ENCODE measurements at regions not wholly inside any gene's neighbourhood (a gene's known extent, or its start where the extent isn't known, plus 50 kb on each side); places are given as distances from the start of the nearest gene placed in this dataset.
"Not testable (repeated sequence)": the region's sequence is repeated elsewhere in the genome, so short reads cannot be mapped to it uniquely, and the experiment has no call there.

DNA sequence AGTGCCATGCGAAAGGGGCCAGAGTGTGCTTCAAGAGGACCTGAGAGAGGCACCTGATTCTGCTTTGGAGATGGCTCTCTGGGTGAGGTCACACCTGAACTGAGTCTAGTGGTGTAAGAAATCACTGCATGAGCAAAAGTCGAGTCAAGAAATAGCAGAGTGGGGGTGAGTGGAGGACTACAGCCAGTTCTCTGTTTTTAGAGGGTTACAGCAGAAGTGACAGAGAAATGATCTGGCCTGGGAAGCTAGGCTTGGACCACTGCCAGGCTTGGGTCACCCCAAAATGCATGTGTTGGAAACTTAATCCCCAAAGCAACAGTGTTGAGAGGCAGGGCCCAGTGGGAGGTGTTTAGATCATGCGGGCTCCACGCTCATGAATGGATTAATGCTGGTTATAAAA lies 312.0 kb downstream of the CBLN1 start:
- ChIA-PET POLR2A (no interaction called here), CTCF (no interaction called here)
- no peaks in the 10 kb centered on the region for H3K4me1 Mint-ChIP-seq
- no peaks in the 10 kb centered on the region for H3K27me3 Mint-ChIP-seq
- H3K4me3 Mint-ChIP-seq, result no peak overlapping the region
- no peak overlapping the region for H3K27ac Mint-ChIP-seq
- H3K36me3 Mint-ChIP-seq (ENCODE audit: low read depth), result no peaks in the 10 kb centered on the region
- peaks cover 5% of the 10 kb centered on the region for H3K9me3 Mint-ChIP-seq
- DNase-seq, result no peak

DNA sequence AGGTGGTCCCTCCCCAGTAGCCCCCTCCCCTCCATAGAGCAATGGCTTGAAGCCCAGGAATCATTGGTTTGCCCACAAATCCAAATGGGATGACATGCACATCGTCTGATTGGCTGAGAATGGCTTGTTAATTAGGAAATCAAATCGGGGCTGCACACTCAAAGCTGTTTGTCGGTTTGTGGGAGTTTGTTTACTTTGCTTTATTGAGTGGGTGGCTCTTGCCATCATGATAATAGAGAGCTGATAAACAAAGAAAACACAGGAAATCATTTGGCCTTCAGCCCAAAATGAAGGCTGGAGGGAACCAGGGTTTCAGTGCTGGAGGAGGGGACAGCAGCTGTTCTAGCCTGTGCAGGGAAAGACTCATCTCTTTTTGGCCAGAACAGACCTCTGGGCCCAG lies 316.3 kb downstream of the CBLN1 start:
- Mint-ChIP-seq H3K27ac (no peak overlapping the region), H3K27me3 (no peaks in the 10 kb centered on the region), H3K4me1 (no peaks in the 10 kb centered on the region), H3K9me3 (peaks cover 4% of the 10 kb centered on the region), H3K4me3 (no peak overlapping the region), H3K36me3 (ENCODE audit: low read depth) (no peaks in the 10 kb centered on the region)
- CTCF ChIA-PET, result no interaction called here
- no peak for DNase-seq
- POLR2A ChIA-PET, result no interaction called here

DNA sequence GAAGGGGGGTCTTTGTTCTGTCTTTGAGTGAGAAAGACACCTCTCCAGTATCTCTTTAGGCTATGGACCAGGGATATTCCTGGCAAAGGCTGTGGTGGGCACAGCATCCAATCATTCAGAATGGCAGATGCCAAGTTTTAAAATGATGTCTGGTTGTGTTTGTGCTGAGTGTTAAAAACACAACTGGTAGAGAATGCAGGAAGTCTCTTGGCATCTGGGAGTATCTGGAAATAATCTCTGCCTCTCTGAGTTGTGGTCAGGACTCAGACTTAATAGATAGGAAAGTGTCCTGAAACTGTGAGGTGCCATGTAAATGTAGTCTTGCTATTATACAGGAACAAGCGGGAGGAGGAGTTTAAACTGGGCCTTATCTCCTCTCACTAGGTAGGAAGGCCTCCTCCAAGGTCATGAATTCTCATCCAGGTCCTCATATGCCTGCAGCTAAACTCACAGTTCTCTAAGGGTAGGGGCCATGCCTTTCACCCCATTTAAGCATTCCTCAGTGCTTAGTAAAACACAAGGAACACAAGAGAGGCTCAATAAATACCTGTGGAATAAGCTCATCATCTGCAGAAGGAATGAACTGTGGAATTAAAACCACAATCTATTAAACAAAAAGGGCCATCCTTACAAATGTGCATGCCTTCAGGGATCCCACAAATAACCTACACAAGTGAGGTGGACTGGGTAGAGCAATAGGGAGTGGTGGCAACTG lies 317.6 kb downstream of the CBLN1 start:
- H3K9me3 Mint-ChIP-seq, result peaks cover 4% of the 10 kb centered on the region
- H3K27me3 Mint-ChIP-seq, result no peaks in the 10 kb centered on the region
- DNase-seq, result no peak
- no peaks in the 10 kb centered on the region for H3K4me1 Mint-ChIP-seq
- POLR2A ChIA-PET, result no interaction called here
- H3K27ac Mint-ChIP-seq, result no peak overlapping the region
- H3K4me3 Mint-ChIP-seq, result no peak overlapping the region
- CTCF ChIA-PET, result no interaction called here
- H3K36me3 Mint-ChIP-seq (ENCODE audit: low read depth), result no peaks in the 10 kb centered on the region

DNA sequence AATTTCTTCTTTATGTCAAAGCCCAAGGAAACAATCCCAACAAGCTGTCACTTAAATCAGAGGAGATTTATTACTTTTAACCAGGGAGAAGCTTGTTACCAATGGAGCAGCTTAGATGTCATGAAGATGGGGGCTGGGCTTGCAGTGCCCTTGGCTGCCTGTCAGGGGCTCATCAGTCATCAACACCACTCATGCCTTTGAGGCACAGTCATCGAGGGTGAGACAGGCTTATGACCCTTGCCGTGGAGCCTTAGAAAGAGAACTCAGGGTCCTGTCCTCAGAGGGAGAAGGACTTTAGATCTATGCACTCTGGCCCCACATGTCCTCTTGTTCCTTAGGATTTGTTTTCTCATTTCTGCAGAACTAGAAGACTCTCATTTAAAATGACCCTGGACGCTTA lies 318.3 kb downstream of the CBLN1 start:
- peaks cover 4% of the 10 kb centered on the region for H3K9me3 Mint-ChIP-seq
- no peak overlapping the region for H3K27ac Mint-ChIP-seq
- no peaks in the 10 kb centered on the region for H3K4me1 Mint-ChIP-seq
- no peak overlapping the region for H3K4me3 Mint-ChIP-seq
- ChIA-PET CTCF (no interaction called here), POLR2A (no interaction called here)
- H3K36me3 Mint-ChIP-seq (ENCODE audit: low read depth), result no peaks in the 10 kb centered on the region
- H3K27me3 Mint-ChIP-seq, result no peaks in the 10 kb centered on the region
- no peak for DNase-seq

DNA sequence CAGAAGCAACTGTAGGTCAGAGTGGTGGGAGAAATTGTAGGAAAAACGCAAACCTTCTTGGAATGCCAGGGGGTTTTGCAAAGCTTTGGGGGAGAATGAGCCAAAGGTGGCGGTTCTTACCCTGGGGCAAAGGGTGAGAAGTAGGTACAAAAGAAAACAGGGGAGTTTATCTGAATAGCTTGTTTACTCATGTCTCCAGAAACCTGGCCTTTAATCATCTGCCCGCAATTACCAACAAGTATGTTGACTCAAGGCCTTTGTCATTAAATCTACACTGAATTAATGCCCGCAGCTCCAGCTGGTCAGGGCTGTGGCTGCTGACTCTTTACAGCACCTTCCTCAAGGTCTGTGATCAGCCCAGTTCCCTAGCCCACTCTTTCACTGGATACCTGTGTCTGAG lies 320.1 kb downstream of the CBLN1 start:
- CTCF ChIA-PET, result no interaction called here
- H3K9me3 Mint-ChIP-seq, result peaks cover 4% of the 10 kb centered on the region
- H3K27me3 Mint-ChIP-seq, result no peaks in the 10 kb centered on the region
- no peaks in the 10 kb centered on the region for H3K4me1 Mint-ChIP-seq
- H3K36me3 Mint-ChIP-seq (ENCODE audit: low read depth), result no peaks in the 10 kb centered on the region
- H3K4me3 Mint-ChIP-seq, result no peak overlapping the region
- POLR2A ChIA-PET, result no interaction called here
- no peak overlapping the region for H3K27ac Mint-ChIP-seq
- no peak for DNase-seq

DNA sequence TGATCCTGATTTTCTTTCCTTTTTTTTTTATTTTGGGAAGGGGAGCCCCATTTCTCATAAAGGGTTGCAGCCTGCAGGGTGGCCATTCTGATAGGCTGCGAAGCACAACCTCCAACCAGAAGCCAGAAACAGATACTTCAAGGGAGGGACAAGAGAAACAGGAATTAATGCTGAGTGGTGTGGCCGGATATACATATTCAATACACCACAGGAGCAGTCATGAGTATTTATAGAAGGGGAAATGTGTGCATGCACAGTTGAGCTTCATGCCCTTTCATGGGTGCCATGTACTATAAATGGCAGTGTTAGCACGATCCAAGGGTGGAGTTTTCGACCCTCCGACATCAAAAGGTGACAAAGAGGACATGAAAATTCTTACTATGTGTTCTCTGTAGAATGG lies 320.8 kb downstream of the CBLN1 start:
- ChIA-PET POLR2A (no interaction called here), CTCF (no interaction called here)
- peaks cover 4% of the 10 kb centered on the region for H3K9me3 Mint-ChIP-seq
- no peak for DNase-seq
- H3K4me1 Mint-ChIP-seq, result no peaks in the 10 kb centered on the region
- no peak overlapping the region for H3K4me3 Mint-ChIP-seq
- no peaks in the 10 kb centered on the region for H3K36me3 Mint-ChIP-seq (ENCODE audit: low read depth)
- no peaks in the 10 kb centered on the region for H3K27me3 Mint-ChIP-seq
- no peak overlapping the region for H3K27ac Mint-ChIP-seq

DNA sequence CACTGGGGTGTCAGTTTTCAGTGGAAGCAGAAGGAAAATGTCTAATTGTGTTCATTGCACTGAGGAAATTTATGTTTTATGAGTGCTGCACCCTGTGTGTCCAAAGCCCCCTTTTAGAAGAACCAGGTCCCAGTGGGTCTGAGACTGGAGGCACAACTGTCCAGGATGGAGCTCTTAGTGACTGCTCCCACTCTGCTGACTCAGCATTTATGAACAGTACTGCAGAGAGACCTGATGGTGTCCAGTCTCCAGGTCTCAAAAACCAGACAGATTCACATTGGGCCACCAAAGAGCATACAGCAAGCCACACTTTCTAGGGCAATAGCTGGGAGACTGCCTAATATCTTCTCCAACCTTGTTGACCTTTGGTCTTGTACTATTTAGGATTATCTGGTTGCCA lies 321.9 kb downstream of the CBLN1 start:
- no peaks in the 10 kb centered on the region for H3K4me1 Mint-ChIP-seq
- ChIA-PET POLR2A (no interaction called here), CTCF (no interaction called here)
- no peak overlapping the region for H3K27ac Mint-ChIP-seq
- H3K36me3 Mint-ChIP-seq (ENCODE audit: low read depth), result no peaks in the 10 kb centered on the region
- H3K4me3 Mint-ChIP-seq, result no peak overlapping the region
- H3K27me3 Mint-ChIP-seq, result no peaks in the 10 kb centered on the region
- no peak for DNase-seq
- H3K9me3 Mint-ChIP-seq, result peaks cover 4% of the 10 kb centered on the region

DNA sequence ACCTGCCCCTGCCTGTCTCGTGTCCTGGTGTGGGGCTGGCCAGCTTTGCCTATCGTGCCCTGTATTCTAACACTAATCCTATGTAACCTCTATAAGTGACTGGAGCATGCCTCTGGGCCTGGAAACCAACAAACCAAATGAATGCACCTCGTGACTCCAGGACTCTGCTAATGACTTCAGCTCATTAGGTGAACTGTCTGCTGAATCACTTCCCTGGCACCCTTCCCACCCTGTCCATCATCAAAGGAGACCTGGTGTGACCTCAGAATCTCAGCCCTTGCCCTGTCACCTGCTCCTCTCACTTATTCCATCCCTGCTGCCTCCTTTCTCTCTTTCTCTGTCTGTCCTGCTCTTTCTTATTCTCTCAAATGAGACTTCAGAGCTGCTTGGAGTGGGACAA lies 322.4 kb downstream of the CBLN1 start:
- Mint-ChIP-seq H3K27me3 (no peaks in the 10 kb centered on the region), H3K4me3 (no peak overlapping the region), H3K36me3 (ENCODE audit: low read depth) (no peaks in the 10 kb centered on the region), H3K27ac (no peak overlapping the region), H3K4me1 (no peaks in the 10 kb centered on the region), H3K9me3 (peaks cover 4% of the 10 kb centered on the region)
- DNase-seq, result no peak
- POLR2A ChIA-PET, result no interaction called here
- CTCF ChIA-PET, result no interaction called here

DNA sequence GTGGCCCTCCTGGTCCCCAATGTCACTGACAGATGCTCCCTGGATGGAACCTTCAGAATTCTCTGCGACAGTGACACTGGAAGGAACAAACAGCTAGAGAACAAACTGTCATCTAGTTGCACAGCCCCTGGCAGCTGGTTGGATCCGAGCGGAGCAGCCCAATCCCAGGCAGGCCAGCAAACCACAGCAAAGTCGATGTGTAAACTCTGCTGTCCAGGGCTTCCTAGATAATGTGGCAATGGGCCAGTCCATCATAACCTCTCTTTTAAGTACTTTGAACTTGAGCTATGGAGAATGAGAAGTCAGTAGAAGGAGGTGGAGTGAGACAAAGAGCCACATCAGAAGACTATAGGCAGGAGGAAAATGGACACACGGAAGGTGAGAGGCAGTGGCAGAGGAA lies 323.0 kb downstream of the CBLN1 start:
- H3K9me3 Mint-ChIP-seq, result peaks cover 4% of the 10 kb centered on the region
- no peaks in the 10 kb centered on the region for H3K36me3 Mint-ChIP-seq (ENCODE audit: low read depth)
- ChIA-PET POLR2A (no interaction called here), CTCF (no interaction called here)
- no peaks in the 10 kb centered on the region for H3K4me1 Mint-ChIP-seq
- DNase-seq, result no peak
- H3K27ac Mint-ChIP-seq, result no peak overlapping the region
- no peaks in the 10 kb centered on the region for H3K27me3 Mint-ChIP-seq
- no peak overlapping the region for H3K4me3 Mint-ChIP-seq

DNA sequence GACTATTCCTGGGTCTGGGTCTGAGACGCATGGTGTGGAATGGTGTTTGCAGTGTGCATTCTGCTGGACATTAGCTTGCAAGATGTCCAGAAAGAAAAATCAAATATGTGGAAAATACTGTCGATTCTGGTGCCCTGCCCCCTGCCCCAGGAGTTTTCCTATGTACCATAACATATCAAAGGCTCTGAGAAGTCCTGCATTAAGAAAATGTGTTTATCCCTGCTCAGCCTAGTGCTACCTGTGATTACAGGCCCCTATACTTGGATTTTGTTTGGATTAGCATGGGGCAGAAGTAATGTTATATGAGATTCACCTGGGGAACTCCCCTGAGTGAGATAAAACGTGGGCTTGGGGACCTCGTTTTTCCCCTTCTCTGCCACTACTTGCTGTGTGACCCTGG lies 325.0 kb downstream of the CBLN1 start:
- POLR2A ChIA-PET, result no interaction called here
- H3K36me3 Mint-ChIP-seq (ENCODE audit: low read depth), result no peaks in the 10 kb centered on the region
- H3K27ac Mint-ChIP-seq, result no peak overlapping the region
- DNase-seq, result no peak
- CTCF ChIA-PET, result no interaction called here
- no peaks in the 10 kb centered on the region for H3K27me3 Mint-ChIP-seq
- no peaks in the 10 kb centered on the region for H3K4me1 Mint-ChIP-seq
- peaks cover 4% of the 10 kb centered on the region for H3K9me3 Mint-ChIP-seq
- no peak overlapping the region for H3K4me3 Mint-ChIP-seq

DNA sequence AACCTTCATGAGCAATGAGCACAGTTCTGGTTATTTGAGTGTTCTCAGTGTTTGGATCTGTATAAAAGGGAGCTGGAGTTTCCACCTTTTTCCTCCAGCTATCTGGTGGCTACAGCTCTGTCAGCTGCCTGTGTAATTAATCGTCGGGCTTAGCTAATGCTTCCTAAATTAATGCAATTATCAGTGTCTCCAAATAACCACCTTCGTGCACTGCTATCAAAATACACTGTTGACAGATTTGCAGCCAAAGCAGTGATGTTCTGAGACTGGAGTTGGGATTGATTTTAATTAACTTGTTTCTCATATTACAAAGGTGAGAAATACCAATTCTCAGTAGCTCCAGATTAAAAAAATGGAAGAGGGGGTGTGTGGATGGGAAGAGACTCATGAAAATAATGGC lies 325.8 kb downstream of the CBLN1 start:
- Mint-ChIP-seq H3K9me3 (peaks cover under 1% of the 10 kb centered on the region), H3K27me3 (no peaks in the 10 kb centered on the region), H3K36me3 (ENCODE audit: low read depth) (no peaks in the 10 kb centered on the region), H3K4me3 (no peak overlapping the region), H3K4me1 (no peaks in the 10 kb centered on the region), H3K27ac (no peak overlapping the region)
- DNase-seq, result no peak
- POLR2A ChIA-PET, result no interaction called here
- CTCF ChIA-PET, result no interaction called here

DNA sequence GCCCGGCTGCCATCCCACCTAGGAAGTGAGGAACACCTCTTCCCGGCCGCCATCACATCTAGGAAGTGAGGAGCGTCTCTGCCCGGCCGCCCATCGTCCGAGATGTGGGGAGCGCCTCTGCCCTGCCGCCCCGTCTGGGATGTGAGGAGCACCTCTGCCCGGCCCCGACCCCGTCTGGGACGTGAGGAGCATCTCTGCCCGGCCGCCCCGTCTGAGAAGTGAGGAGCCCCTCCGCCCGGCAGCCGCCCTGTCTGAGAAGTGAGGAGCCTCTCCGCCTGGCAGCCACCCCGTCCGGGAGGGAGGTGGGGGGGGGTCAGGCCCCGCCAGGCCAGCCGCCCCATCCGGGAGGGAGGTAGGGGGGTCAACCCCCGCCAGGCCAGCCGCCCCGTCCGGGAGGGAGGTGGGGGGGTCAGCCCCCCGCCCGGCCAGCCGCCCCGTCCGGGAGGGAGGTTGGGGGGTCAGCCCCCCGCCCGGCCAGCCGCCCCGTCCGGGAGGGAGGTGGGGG lies 330.0 kb downstream of the CBLN1 start:
- H3K27ac Mint-ChIP-seq; DNase-seq; H3K9me3 Mint-ChIP-seq; H3K4me1 Mint-ChIP-seq; POLR2A ChIA-PET; CTCF ChIA-PET; H3K36me3 Mint-ChIP-seq (ENCODE audit: low read depth); H3K4me3 Mint-ChIP-seq; H3K27me3 Mint-ChIP-seq: not testable (repeated sequence)

DNA sequence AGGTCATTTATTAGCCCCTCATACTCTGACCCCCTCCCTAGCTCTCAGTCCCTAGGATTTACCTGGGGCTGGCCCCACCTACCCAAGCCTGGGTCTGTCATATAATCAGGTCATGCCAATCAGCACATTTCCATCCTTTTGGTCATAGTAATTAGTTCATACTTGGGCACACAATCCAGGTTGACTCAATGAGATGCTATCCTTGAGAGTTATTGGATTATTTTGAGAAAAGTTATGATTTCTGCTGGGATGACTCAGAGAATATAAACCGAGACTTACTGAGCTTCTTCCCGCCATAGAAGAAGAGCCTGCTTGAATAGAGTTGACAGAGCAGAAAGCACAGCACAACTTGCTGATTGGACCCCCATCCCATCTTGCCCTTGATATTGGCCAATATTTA lies 331.5 kb downstream of the CBLN1 start:
- POLR2A ChIA-PET, result no interaction called here
- Mint-ChIP-seq H3K27me3 (no peaks in the 10 kb centered on the region), H3K36me3 (ENCODE audit: low read depth) (no peaks in the 10 kb centered on the region), H3K4me1 (no peaks in the 10 kb centered on the region), H3K4me3 (no peak overlapping the region), H3K27ac (no peak overlapping the region), H3K9me3 (peaks cover 3% of the 10 kb centered on the region)
- no peak for DNase-seq
- CTCF ChIA-PET, result no interaction called here

DNA sequence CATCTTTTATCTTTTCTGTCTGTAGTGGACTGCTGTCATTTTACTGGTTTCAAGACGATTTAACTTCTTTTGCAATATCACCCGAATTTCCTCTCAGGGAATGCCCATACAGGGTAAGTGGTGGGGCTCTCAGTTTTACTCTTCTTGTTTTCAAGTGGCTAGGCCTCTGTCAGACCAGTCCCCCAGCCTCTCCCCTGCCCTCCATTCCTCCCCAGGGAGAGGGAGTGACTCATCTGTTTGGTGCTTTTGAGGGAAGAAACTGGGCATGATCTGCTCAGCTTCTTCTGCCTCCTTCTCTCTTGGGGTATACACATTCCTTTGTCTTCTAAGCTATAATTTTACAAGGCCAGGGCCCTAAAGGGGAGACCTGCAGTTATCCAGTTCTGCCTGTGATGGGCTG lies 332.0 kb downstream of the CBLN1 start:
- no peak for DNase-seq
- peaks cover 3% of the 10 kb centered on the region for H3K9me3 Mint-ChIP-seq
- POLR2A ChIA-PET, result no interaction called here
- H3K27me3 Mint-ChIP-seq, result no peaks in the 10 kb centered on the region
- no peaks in the 10 kb centered on the region for H3K36me3 Mint-ChIP-seq (ENCODE audit: low read depth)
- no peaks in the 10 kb centered on the region for H3K4me1 Mint-ChIP-seq
- H3K27ac Mint-ChIP-seq, result no peak overlapping the region
- H3K4me3 Mint-ChIP-seq, result no peak overlapping the region
- CTCF ChIA-PET, result no interaction called here

DNA sequence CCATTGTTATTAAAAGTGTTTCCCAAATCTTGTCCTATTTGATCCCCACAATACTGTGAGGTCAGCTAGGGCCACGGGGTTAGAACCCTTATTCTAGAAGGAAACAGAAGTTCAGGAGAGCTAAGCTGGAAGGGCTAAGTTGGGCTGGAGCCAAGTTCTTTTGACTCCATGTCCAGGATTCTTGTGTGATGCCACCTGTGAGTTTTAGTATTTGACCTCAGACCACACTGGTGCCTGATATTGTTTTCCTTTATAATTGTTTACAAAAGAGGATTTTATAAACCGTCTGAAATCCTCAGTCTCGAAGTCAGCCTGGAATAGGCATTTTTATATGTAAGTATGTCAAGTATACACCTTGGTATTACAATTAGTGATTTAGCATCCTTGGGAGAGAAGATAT lies 332.7 kb downstream of the CBLN1 start:
- Mint-ChIP-seq H3K4me3 (no peak overlapping the region), H3K27ac (no peak overlapping the region), H3K9me3 (peaks cover 7% of the 10 kb centered on the region), H3K36me3 (ENCODE audit: low read depth) (no peaks in the 10 kb centered on the region), H3K4me1 (no peaks in the 10 kb centered on the region), H3K27me3 (no peaks in the 10 kb centered on the region)
- ChIA-PET POLR2A (no interaction called here), CTCF (interaction anchor here (0.8 kb wide), 1 partner anchor 680 kb away, joined by 4 read pairs; no protein-coding TSS in a partner anchor)
- DNase-seq, result no peak
